Midbrain (tissue), 1 donor: ENCODE measurements at regions not wholly inside any gene's neighbourhood (a gene's known extent, or its start where the extent isn't known, plus 50 kb on each side); places are given as distances from the start of the nearest gene placed in this dataset.
A peak's percentile ranks its signal among the peaks of the same experiment; 100 is the strongest.
"Not testable (repeated sequence)": the region's sequence is repeated elsewhere in the genome, so short reads cannot be mapped to it uniquely, and the experiment has no call there.

Source experiments
- DNase-seq: peaks from one replicate; lab custom pipeline; 2025; lab: John Stamatoyannopoulos, UW

- DNase-seq, result no peak
These were observed 136.3 kb upstream of the ESR1 start for GRCh38 chr6:151671195-151671594.

GRCh38 chr6:151674578-151674977 lies 132.9 kb upstream of the ESR1 start:
- DNase-seq, result no peak

- DNase-seq, result peak; percentile 8
These were observed 131.6 kb upstream of the ESR1 start for GRCh38 chr6:151675746-151676459.

- DNase-seq, result no peak
These were observed 131.0 kb upstream of the ESR1 start for GRCh38 chr6:151676460-151676945.

GRCh38 chr6:151677404-151677803 lies 130.1 kb upstream of the ESR1 start:
- DNase-seq, result no peak

- DNase-seq, result no peak
These were observed 128.4 kb upstream of the ESR1 start for GRCh38 chr6:151679081-151679480.

GRCh38 chr6:151679941-151680340 lies 127.5 kb upstream of the ESR1 start:
- no peak for DNase-seq

GRCh38 chr6:151680846-151681432 lies 126.5 kb upstream of the ESR1 start:
- no peak for DNase-seq

GRCh38 chr6:151681433-151682059 lies 125.9 kb upstream of the ESR1 start:
- DNase-seq, result peak; percentile 2

GRCh38 chr6:151682251-151682650 lies 125.2 kb upstream of the ESR1 start:
- no peak for DNase-seq

- no peak for DNase-seq
These were observed 124.6 kb upstream of the ESR1 start for GRCh38 chr6:151682922-151683321.

GRCh38 chr6:151683381-151683780 lies 124.1 kb upstream of the ESR1 start:
- no peak for DNase-seq

- no peak for DNase-seq
These were observed 117.8 kb upstream of the ESR1 start for GRCh38 chr6:151689499-151690201.

- DNase-seq, result peak; percentile 5
These were observed 117.2 kb upstream of the ESR1 start for GRCh38 chr6:151690303-151690702.

- peak; percentile 33 for DNase-seq
These were observed 116.5 kb upstream of the ESR1 start for GRCh38 chr6:151690768-151691562.

- DNase-seq, result no peak
These were observed 115.3 kb upstream of the ESR1 start for GRCh38 chr6:151692216-151692615.

- DNase-seq, result no peak
These were observed 114.1 kb upstream of the ESR1 start for GRCh38 chr6:151693366-151693765.

- no peak for DNase-seq
These were observed 112.3 kb upstream of the ESR1 start for GRCh38 chr6:151695156-151695555.

GRCh38 chr6:151696302-151696701 lies 111.2 kb upstream of the ESR1 start:
- DNase-seq, result not testable (repeated sequence)

GRCh38 chr6:151698931-151699700 lies 108.4 kb upstream of the ESR1 start:
- DNase-seq, result no peak

GRCh38 chr6:151699719-151700118 lies 107.8 kb upstream of the ESR1 start:
- no peak for DNase-seq
